Testis (tissue), 2 donors: ENCODE measurements at regions not wholly inside any gene's neighbourhood (a gene's known extent, or its start where the extent isn't known, plus 50 kb on each side); places are given as distances from the start of the nearest gene placed in this dataset.

Experiments used
- POLR2A ChIP-seq: fragments of 450-650 bp; IDR thresholded peaks from one replicate; pipeline ENCODE4 v1.6.1; 2017; ENCODE audit warnings: antibody characterized with exemption, mild to moderate bottlenecking, moderate library complexity
- TF ChIP-seq, protein P1 (sequence below), 3 experiments: fragments of 450-650 bp in 2 of 3; fragments of 200-600 bp in 1 of 3; sonication (generic) in 1 of 3; IDR thresholded peaks; one replicate each; pipeline ENCODE4 v1.5.1; 2016 to 2019; ENCODE audit warnings: antibody characterized with exemption in 3 of 3, mild to moderate bottlenecking in 2 of 3, moderate library complexity in 1 of 3

DNA sequence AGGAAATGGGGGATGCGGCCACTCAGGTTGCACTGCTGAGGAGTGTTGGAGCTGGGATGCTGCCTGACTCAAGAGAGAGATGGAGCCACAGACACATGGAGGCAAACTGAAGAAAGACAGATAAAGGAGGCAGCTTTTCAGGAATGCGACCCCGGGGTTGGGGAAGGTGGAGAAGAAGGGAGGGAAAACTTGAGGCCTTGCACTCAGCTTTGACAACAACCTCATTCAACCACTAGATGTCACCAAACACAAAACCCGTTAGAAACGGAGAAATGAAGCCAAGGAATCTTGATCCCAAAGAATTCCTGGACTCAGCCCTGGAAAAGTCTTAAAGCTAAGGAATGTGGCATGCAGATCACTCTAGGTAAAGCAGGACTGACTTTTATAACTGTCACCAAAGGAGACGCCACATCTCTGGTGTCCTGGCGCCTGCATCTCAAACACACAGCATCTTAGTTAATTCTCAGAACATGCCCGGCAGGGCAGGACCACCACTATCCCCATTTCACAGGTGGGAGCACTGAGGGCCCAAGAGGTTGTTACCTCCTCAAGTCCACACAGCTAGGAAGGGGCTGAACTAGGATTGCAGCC lies 59.6 kb upstream of the LMCD1 start:
- TF ChIP-seq, protein P1, sequence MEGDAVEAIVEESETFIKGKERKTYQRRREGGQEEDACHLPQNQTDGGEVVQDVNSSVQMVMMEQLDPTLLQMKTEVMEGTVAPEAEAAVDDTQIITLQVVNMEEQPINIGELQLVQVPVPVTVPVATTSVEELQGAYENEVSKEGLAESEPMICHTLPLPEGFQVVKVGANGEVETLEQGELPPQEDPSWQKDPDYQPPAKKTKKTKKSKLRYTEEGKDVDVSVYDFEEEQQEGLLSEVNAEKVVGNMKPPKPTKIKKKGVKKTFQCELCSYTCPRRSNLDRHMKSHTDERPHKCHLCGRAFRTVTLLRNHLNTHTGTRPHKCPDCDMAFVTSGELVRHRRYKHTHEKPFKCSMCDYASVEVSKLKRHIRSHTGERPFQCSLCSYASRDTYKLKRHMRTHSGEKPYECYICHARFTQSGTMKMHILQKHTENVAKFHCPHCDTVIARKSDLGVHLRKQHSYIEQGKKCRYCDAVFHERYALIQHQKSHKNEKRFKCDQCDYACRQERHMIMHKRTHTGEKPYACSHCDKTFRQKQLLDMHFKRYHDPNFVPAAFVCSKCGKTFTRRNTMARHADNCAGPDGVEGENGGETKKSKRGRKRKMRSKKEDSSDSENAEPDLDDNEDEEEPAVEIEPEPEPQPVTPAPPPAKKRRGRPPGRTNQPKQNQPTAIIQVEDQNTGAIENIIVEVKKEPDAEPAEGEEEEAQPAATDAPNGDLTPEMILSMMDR (IDR thresholded peaks at IDR 0.05): peak; percentile 56 to 75 (median 68)
- TF ChIP-seq POLR2A: no peak
